HCT116 (cell line): ENCODE measurements at regions not wholly inside any gene's neighbourhood (a gene's known extent, or its start where the extent isn't known, plus 50 kb on each side); places are given as distances from the start of the nearest gene placed in this dataset.

Source experiments
- ATAC-seq: fragments of 200-7000 bp; cut with Tn5 transposase; 2 replicates; pipeline ENCODE4 v1.9.1; 2020; ENCODE audit warnings: mild to moderate bottlenecking, moderate library complexity
- BruUV-seq: library from RNA; stranded (reverse); fragments of 400-500 nt; replicated peaks from 2 replicates; lab custom pipeline; 2021; lab: Mats Ljungman, UMichigan
- CTCF ChIA-PET: fragments of 300-600 bp; sonication (Branson Sonifier 250); formaldehyde crosslinking; loops from one replicate; lab custom pipeline; 2021; ENCODE audit warnings: antibody characterized with exemption; lab: Charles Lee
- POLR2A ChIA-PET: fragments of 300-600, 350-600 bp; sonication (Branson Sonifier 250); formaldehyde crosslinking; loops from one replicate; lab custom pipeline; 2021; ENCODE audit warnings: antibody characterized with exemption; lab: Charles Lee
- RAD21 ChIA-PET, 2 experiments: fragments of 300-600 bp; sonication (Branson Sonifier 250); formaldehyde crosslinking; loops; one replicate each; lab custom pipeline; 2023; ENCODE audit warnings: low total read pairs in 2 of 2; ENCODE audit not compliant: uncharacterized antibody in 2 of 2, unreplicated experiment in 2 of 2, low non-redundant PET in 1 of 2; lab: Charles Lee
- DNase-seq: peaks from one replicate; pipeline ENCODE4 v3.0.0-alpha.2; 2010; ENCODE audit warnings: low read depth, low spot score
- H2AFZ ChIP-seq: fragments of 200-600 bp; shearing (Covaris generic), sonication (generic); 2 replicates; pipeline ENCODE4 v1.6.1; 2017; ENCODE audit warnings: low read depth, mixed run types, mixed read lengths, antibody characterized with exemption, low read length; ENCODE audit not compliant: poor library complexity, severe bottlenecking
- H3K27ac ChIP-seq: 2 replicates; pipeline ENCODE4 v1.5.1; 2012; ENCODE audit warnings: low read depth, low read length
- H3K27me3 ChIP-seq: fragments of 200-600 bp; sonication (generic); 2 replicates; pipeline ENCODE4 v1.6.1; 2016; ENCODE audit warnings: mixed run types, low read length, mixed read lengths; ENCODE audit not compliant: insufficient read depth
- H3K36me3 ChIP-seq, 2 experiments: fragments of 200-500 bp in 1 of 2; fragments of 200-600 bp in 1 of 2; sonication (Bioruptor generic) in 1 of 2; sonication (generic) in 1 of 2; 2 replicates each; pipeline versions ENCODE4 v1.5.1 to v1.6.1; 2014 to 2016; ENCODE audit warnings: low read length in 2 of 2, inconsistent platforms in 1 of 2, mixed read lengths in 1 of 2, mixed run types in 1 of 2; ENCODE audit not compliant: insufficient read depth in 2 of 2, control insufficient read depth in 1 of 2
- H3K4me1 ChIP-seq, 2 experiments: fragments of 200-600 bp in 1 of 2; sonication (generic) in 1 of 2; 2 replicates each; pipeline versions ENCODE4 v1.5.1 to v1.6.1; 2012 to 2017; ENCODE audit warnings: low read length in 2 of 2, inconsistent platforms in 1 of 2, mild to moderate bottlenecking in 1 of 2, mixed read lengths in 1 of 2, mixed run types in 1 of 2, moderate library complexity in 1 of 2; ENCODE audit not compliant: insufficient read depth in 2 of 2, control insufficient read depth in 1 of 2
- H3K4me2 ChIP-seq: fragments of 200-600 bp; sonication (generic); 2 replicates; pipeline ENCODE4 v1.6.1; 2017; ENCODE audit warnings: mixed run types, low read length, mixed read lengths
- H3K4me3 ChIP-seq, 2 experiments: fragments of 200-600 bp in 1 of 2; sonication (generic) in 1 of 2; replicated peaks in 1 of 2; 2 replicates each; pipeline ENCODE4 v1.5.1; 2011 to 2016; ENCODE audit warnings: low read length in 2 of 2, control low read depth in 1 of 2, low read depth in 1 of 2, mild to moderate bottlenecking in 1 of 2, mixed read lengths in 1 of 2, mixed run types in 1 of 2
- H3K79me2 ChIP-seq: fragments of 200-600 bp; sonication (generic); 2 replicates; pipeline ENCODE4 v1.6.1; 2017; ENCODE audit warnings: mild to moderate bottlenecking, mixed run types, low read length, moderate library complexity, mixed read lengths; ENCODE audit not compliant: insufficient read depth
- H3K9ac ChIP-seq: fragments of 200-600 bp; sonication (generic); 2 replicates; pipeline ENCODE4 v1.6.1; 2016; ENCODE audit warnings: low read length, mixed read lengths
- H3K9me2 ChIP-seq: fragments of 200-600 bp; sonication (generic), shearing (Covaris generic); 2 replicates; pipeline ENCODE4 v1.6.1; 2017; ENCODE audit warnings: mixed run types, mild to moderate bottlenecking, moderate library complexity; ENCODE audit not compliant: insufficient read depth
- H3K9me3 ChIP-seq, 2 experiments: fragments of 200-500 bp in 1 of 2; fragments of 200-600 bp in 1 of 2; sonication (Bioruptor generic) in 1 of 2; sonication (generic) in 1 of 2; 2 replicates each; pipeline ENCODE4 v1.6.1; 2014 to 2017; ENCODE audit warnings: low read length in 2 of 2, mixed read lengths in 2 of 2, inconsistent platforms in 1 of 2, low read depth in 1 of 2, mild to moderate bottlenecking in 1 of 2, mixed run types in 1 of 2, moderate library complexity in 1 of 2; ENCODE audit not compliant: control insufficient read depth in 1 of 2, insufficient read depth in 1 of 2
- H4K20me1 ChIP-seq: fragments of 200-600 bp; sonication (generic), shearing (Covaris generic); 2 replicates; pipeline ENCODE4 v1.6.1; 2017; ENCODE audit warnings: mixed run types, mild to moderate bottlenecking, moderate library complexity; ENCODE audit not compliant: insufficient read depth
- ATF3 ChIP-seq: IDR thresholded peaks from 2 replicates; pipeline ENCODE4 v1.6.1; 2012
- CBX3 ChIP-seq: IDR thresholded peaks from 2 replicates; pipeline ENCODE4 v1.6.1; 2012; ENCODE audit warnings: low read depth
- CTCF ChIP-seq, 3 experiments: fragments of 200-600 bp in 1 of 3; sonication (generic) in 1 of 3; IDR thresholded peaks in 2 of 3; conservative IDR thresholded peaks in 1 of 3; 2 replicates each; pipeline ENCODE4 v1.5.1; 2012 to 2017; ENCODE audit warnings: low read depth in 2 of 3, low read length in 2 of 3, antibody characterized with exemption in 1 of 3, borderline replicate concordance in 1 of 3, control low read depth in 1 of 3, mild to moderate bottlenecking in 1 of 3, mixed read lengths in 1 of 3, mixed run types in 1 of 3, moderate library complexity in 1 of 3; ENCODE audit not compliant: insufficient read depth in 1 of 3
- ELF1 ChIP-seq: IDR thresholded peaks from 2 replicates; pipeline ENCODE4 v1.6.1; 2012; ENCODE audit warnings: low read depth, borderline replicate concordance
- EZH2 ChIP-seq: fragments of 200-600 bp; sonication (generic); IDR thresholded peaks from 2 replicates; pipeline ENCODE4 v1.6.1; 2017; ENCODE audit warnings: antibody characterized with exemption, mixed run types
- FOSL1 ChIP-seq: IDR thresholded peaks from 2 replicates; pipeline ENCODE4 v1.6.1; 2012; ENCODE audit warnings: low read depth
- JUND ChIP-seq: IDR thresholded peaks from 2 replicates; pipeline ENCODE4 v1.6.1; 2012
- POLR2A ChIP-seq: IDR thresholded peaks from 2 replicates; pipeline ENCODE4 v1.7.0; 2011; ENCODE audit warnings: borderline replicate concordance; ENCODE audit not compliant: insufficient read depth, insufficient read length; ENCODE audit errors: extremely low read depth
- POLR2AphosphoS5 ChIP-seq: IDR thresholded peaks from 2 replicates; pipeline ENCODE4 v1.6.1; 2011; ENCODE audit warnings: mild to moderate bottlenecking, low read depth, low read length, moderate library complexity
- REST ChIP-seq: IDR thresholded peaks from 2 replicates; pipeline ENCODE4 v1.6.1; 2012; ENCODE audit warnings: low read depth
- SIN3A ChIP-seq: IDR thresholded peaks from 2 replicates; pipeline ENCODE4 v1.6.1; 2012; ENCODE audit warnings: low read depth
- SRF ChIP-seq: IDR thresholded peaks from 2 replicates; pipeline ENCODE4 v1.6.1; 2012; ENCODE audit warnings: low read depth
- TCF7L2 ChIP-seq: IDR thresholded peaks from 2 replicates; pipeline ENCODE4 v1.7.0; 2011; ENCODE audit warnings: borderline replicate concordance, inconsistent platforms; ENCODE audit not compliant: insufficient read depth, insufficient read length; ENCODE audit errors: extremely low read depth
- YY1 ChIP-seq: IDR thresholded peaks from 2 replicates; pipeline ENCODE4 v1.6.1; 2011; ENCODE audit warnings: low read length, low read depth, moderate library complexity, mild to moderate bottlenecking; ENCODE audit not compliant: insufficient replicate concordance; ENCODE audit errors: extremely low read depth
- ZFX ChIP-seq: fragments of 450-650 bp; IDR thresholded peaks from 2 replicates; pipeline ENCODE4 v1.6.1; 2017
- ZNF274 ChIP-seq: fragments of 200-500 bp; sonication (Bioruptor generic); IDR thresholded peaks from 2 replicates; pipeline ENCODE4 v1.6.1; 2014; ENCODE audit warnings: mild to moderate bottlenecking, low read depth, low read length, inconsistent platforms
- intact Hi-C: fragments of 100-400 bp; cut with micrococcal nuclease; formaldehyde crosslinking; loops from 2 replicates; pipeline ENCODE4 v1.10.0; 2022

- no peak for TF ChIP-seq REST
- no peak for TF ChIP-seq ATF3
- no peak for TF ChIP-seq CTCF (IDR thresholded peaks at IDR 0.05 in 2 of 3, conservative IDR thresholded peaks at IDR 0.05 in 1 of 3; ENCODE audit: borderline replicate concordance in 1 of 3, insufficient read depth in 1 of 3, low read depth in 2 of 3, low read length in 2 of 3)
- no peak for TF ChIP-seq ZNF274
- TF ChIP-seq POLR2AphosphoS5 = no peak
- no peak for TF ChIP-seq SIN3A
- TF ChIP-seq CBX3 = no peak
These were observed 105.3 kb upstream of the CDYL start (continued) for GRCh38 chr6:4670824-4671409.

GRCh38 chr6:4670290-4670689, 105.9 kb upstream of the CDYL start:
- BruUV-seq = no TSS peak
- no peaks in the 10 kb centered on the region for H3K9me2 ChIP-seq
- H3K79me2 ChIP-seq = no peaks in the 10 kb centered on the region
- H3K36me3 ChIP-seq = no peaks in the 10 kb centered on the region
- H3K27me3 ChIP-seq = no peaks in the 10 kb centered on the region
- RAD21 ChIA-PET = no interaction called here
- H2AFZ ChIP-seq = no peak overlapping the region
- no peaks in the 10 kb centered on the region for H4K20me1 ChIP-seq
- no peak overlapping the region for H3K4me3 ChIP-seq
- ATAC-seq = no peak
- no peaks in the 10 kb centered on the region for H3K9me3 ChIP-seq
- DNase-seq = no peak
- H3K4me1 ChIP-seq = no peaks in the 10 kb centered on the region
- H3K27ac ChIP-seq = no peak overlapping the region
- POLR2A ChIA-PET = no interaction called here
- intact Hi-C loops = no loop called here
- CTCF ChIA-PET = no interaction called here
- H3K9ac ChIP-seq = no peak overlapping the region
- no peak overlapping the region for H3K4me2 ChIP-seq
- TF ChIP-seq FOSL1 = no peak
- TF ChIP-seq ELF1 = no peak
- TF ChIP-seq POLR2A = no peak
- TF ChIP-seq SIN3A = no peak
- no peak for TF ChIP-seq REST
- no peak for TF ChIP-seq YY1
- TF ChIP-seq TCF7L2 = no peak
- TF ChIP-seq SRF = no peak
- no peak for TF ChIP-seq JUND
- no peak for TF ChIP-seq ZNF274
- TF ChIP-seq ATF3 = no peak
- TF ChIP-seq EZH2 = no peak
- no peak for TF ChIP-seq ZFX
